ENCODE measurements at regions not wholly inside any gene's neighbourhood (a gene's known extent, or its start where the extent isn't known, plus 50 kb on each side); places are given as distances from the start of the nearest gene placed in this dataset.
"Not testable (repeated sequence)": the region's sequence is repeated elsewhere in the genome, so short reads cannot be mapped to it uniquely, and the experiment has no call there.

GRCh38 chr14:41423503-41423902 lies 183.2 kb upstream of the LRFN5 start:
- no peaks in the 10 kb centered on the region for H3K36me3 ChIP-seq
- no peaks in the 10 kb centered on the region for H3K9me3 ChIP-seq (ENCODE audit: severe bottlenecking)
- TF ChIP-seq CTCF (IDR thresholded peaks at IDR 0.05; ENCODE audit: low read depth, low read length), result no peak
- H3K4me3 ChIP-seq (ENCODE audit: low read depth, low read length), result no peak overlapping the region
- no peak overlapping the region for H3K27ac ChIP-seq
- H3K27me3 ChIP-seq (ENCODE audit: insufficient read depth, low read depth, severe bottlenecking), result peaks cover 44% of the 10 kb centered on the region
- DNase-seq, result no peak

GRCh38 chr14:41421308-41421707 lies 185.4 kb upstream of the LRFN5 start:
- not testable (repeated sequence) for H3K9me3 ChIP-seq (ENCODE audit: severe bottlenecking); H3K36me3 ChIP-seq; H3K27ac ChIP-seq; DNase-seq; H3K4me3 ChIP-seq (ENCODE audit: low read depth, low read length)
- peaks cover 44% of the 10 kb centered on the region for H3K27me3 ChIP-seq (ENCODE audit: insufficient read depth, low read depth, severe bottlenecking)

- no peak for TF ChIP-seq CTCF (IDR thresholded peaks at IDR 0.05; ENCODE audit: low read depth, low read length)
- Histone ChIP-seq H3K4me3 (ENCODE audit: low read depth, low read length) (no peak overlapping the region), H3K36me3 (no peaks in the 10 kb centered on the region), H3K27me3 (ENCODE audit: insufficient read depth, low read depth, severe bottlenecking) (peaks cover 39% of the 10 kb centered on the region), H3K27ac (no peak overlapping the region), H3K9me3 (ENCODE audit: severe bottlenecking) (no peaks in the 10 kb centered on the region)
- DNase-seq, result no peak
Observed at GRCh38 chr14:41419709-41420108, 187.0 kb upstream of the LRFN5 start.

GRCh38 chr14:41418851-41419250 lies 187.8 kb upstream of the LRFN5 start:
- Histone ChIP-seq H3K4me3 (ENCODE audit: low read depth, low read length) (no peak overlapping the region), H3K9me3 (ENCODE audit: severe bottlenecking) (no peaks in the 10 kb centered on the region), H3K36me3 (no peaks in the 10 kb centered on the region), H3K27ac (no peak overlapping the region), H3K27me3 (ENCODE audit: insufficient read depth, low read depth, severe bottlenecking) (peaks cover 39% of the 10 kb centered on the region)
- TF ChIP-seq CTCF (IDR thresholded peaks at IDR 0.05; ENCODE audit: low read depth, low read length), result no peak
- DNase-seq, result no peak

GRCh38 chr14:41409806-41410205 lies 196.9 kb upstream of the LRFN5 start:
- DNase-seq, result no peak

GRCh38 chr14:41404126-41404525 lies 202.6 kb upstream of the LRFN5 start:
- H3K4me3 ChIP-seq (ENCODE audit: low read depth, low read length), result no peak overlapping the region
- no peaks in the 10 kb centered on the region for H3K9me3 ChIP-seq (ENCODE audit: severe bottlenecking)
- no peak for TF ChIP-seq CTCF (IDR thresholded peaks at IDR 0.05; ENCODE audit: low read depth, low read length)
- no peaks in the 10 kb centered on the region for H3K36me3 ChIP-seq
- H3K27me3 ChIP-seq (ENCODE audit: insufficient read depth, low read depth, severe bottlenecking), result peaks cover 29% of the 10 kb centered on the region
- no peak overlapping the region for H3K27ac ChIP-seq
- no peak for DNase-seq

More at GRCh38 chr14:41409806-41410205, 196.9 kb upstream of the LRFN5 start:
- no peak for TF ChIP-seq CTCF (IDR thresholded peaks at IDR 0.05; ENCODE audit: low read depth, low read length)
- Histone ChIP-seq H3K36me3 (no peaks in the 10 kb centered on the region), H3K27me3 (ENCODE audit: insufficient read depth, low read depth, severe bottlenecking) (peaks cover 15% of the 10 kb centered on the region), H3K9me3 (ENCODE audit: severe bottlenecking) (no peaks in the 10 kb centered on the region), H3K27ac (no peak overlapping the region), H3K4me3 (ENCODE audit: low read depth, low read length) (no peak overlapping the region)

Measured in WERI-Rb-1 (cell line).